GM21526 (cell line): ENCODE measurements at regions not wholly inside any gene's neighbourhood (a gene's known extent, or its start where the extent isn't known, plus 50 kb on each side); places are given as distances from the start of the nearest gene placed in this dataset.
A peak's percentile ranks its signal among the peaks of the same experiment; 100 is the strongest.

Experiments used
- ATAC-seq: cut with Tn5 transposase; IDR thresholded peaks from one replicate; pipeline ENCODE4 v1.9.1; 2021; ENCODE audit warnings: moderate library complexity; ENCODE audit not compliant: unreplicated experiment, low FRiP score

GRCh38 chr11:27195837-27196202 lies 155.2 kb downstream of the BBOX1 start:
- ATAC-seq: no peak

GRCh38 chr11:27194976-27195375 lies 154.4 kb downstream of the BBOX1 start:
- no peak for ATAC-seq

GRCh38 chr11:27193434-27194225 lies 153.0 kb downstream of the BBOX1 start:
- ATAC-seq: no peak

DNA sequence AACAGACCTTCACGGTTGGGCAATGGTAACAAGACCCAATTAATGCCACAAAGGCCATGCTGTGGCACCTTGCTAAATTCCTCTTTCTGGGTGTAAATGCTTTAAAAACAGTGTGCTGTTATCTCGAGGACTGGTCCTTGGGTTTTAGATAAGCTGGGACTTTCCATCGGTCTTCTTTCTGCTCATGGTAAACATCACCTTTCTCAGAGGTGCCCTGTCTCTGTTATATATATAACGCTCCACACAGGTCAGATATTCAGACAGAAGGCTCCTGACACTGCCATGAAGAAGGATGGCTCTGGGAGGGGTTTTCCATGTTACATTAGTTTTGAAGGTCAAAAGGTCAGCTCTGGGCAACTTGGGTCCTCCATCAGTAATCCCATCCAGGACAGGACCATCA lies 151.6 kb downstream of the BBOX1 start:
- no peak for ATAC-seq

DNA sequence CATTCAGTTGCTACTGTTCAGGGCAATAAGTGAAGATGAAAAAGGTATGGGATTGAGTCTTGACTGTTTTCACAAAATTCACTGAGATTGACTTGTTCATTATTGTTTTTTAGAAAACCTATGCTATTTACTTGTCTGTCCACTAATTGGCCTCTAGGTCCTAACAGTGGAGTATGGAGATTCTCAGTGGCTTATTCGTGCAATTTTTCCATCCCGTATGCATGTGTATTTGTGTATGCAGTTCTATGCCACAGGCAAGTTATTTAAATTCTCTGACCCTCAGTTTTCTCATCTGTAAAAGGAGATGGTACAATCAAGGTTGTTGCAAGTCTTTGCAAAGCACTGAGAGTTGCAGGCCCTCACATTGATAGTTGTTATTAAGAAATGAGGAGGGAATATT lies 151.0 kb downstream of the BBOX1 start:
- ATAC-seq: no peak

DNA sequence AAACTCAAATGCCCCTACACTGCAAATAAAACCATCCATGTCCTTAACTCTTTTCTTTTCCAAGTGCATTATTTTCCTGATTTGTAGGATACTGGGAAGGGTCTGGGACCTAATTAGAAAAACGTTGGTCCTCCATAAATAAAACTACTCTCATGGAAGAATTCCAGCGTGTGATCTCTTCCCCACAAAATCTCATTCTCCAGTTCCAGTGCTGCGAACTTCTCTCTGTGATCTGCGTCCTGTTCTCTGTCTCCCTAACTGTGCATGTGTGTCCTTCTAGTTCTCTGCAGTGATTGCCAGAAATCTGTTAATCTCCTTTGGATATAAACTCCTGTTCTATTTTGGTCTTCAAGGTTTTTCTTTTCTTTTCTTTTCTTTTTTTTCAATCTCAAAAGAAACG lies 148.1 kb downstream of the BBOX1 start:
- ATAC-seq: no peak

GRCh38 chr11:27187848-27188621 lies 147.4 kb downstream of the BBOX1 start:
- ATAC-seq: no peak

- no peak for ATAC-seq
Measured at GRCh38 chr11:27187075-27187847, 146.6 kb downstream of the BBOX1 start.

DNA sequence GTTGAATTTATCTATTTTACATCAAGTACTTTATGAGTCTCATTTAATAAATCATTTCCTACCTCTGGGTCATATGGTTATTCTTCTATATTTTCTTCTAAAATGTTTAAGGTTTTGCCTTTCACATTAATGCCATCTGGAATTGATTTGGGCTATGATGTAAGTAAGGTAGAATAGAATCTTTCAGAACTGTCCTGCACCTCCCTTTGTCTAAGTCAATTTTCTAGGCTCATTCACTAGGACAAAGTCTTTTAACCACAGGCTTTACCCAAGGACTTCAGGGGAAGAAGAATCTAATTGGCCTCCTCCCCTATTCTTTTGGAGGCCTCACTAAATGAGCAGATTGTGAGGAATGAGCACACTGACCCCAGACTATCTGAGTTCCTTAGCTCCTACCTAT lies 146.0 kb downstream of the BBOX1 start:
- ATAC-seq: no peak

GRCh38 chr11:27184458-27185312 lies 144.1 kb downstream of the BBOX1 start:
- ATAC-seq: no peak

- peak; percentile 68 for ATAC-seq
Measured at GRCh38 chr11:27183672-27184457, 143.2 kb downstream of the BBOX1 start.

DNA sequence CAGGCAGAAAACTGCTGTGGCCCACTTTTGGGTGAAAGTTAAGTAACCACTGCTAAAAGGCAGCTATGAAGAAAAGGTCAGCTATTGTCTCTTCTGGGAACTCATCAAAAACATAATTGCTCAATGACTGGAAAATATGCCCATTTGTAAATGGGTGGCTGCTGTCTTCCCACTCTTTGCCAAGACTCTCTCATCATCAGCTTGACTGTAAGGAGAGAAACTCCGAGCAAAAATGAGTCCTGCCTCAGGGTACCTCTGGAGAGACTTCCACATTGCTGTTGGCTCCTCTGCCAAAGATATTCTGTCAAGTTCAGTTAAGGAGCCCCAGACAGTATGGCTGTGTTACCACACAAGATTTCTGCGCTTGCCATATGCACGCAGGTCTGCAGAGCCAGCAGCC lies 138.7 kb downstream of the BBOX1 start:
- no peak for ATAC-seq

DNA sequence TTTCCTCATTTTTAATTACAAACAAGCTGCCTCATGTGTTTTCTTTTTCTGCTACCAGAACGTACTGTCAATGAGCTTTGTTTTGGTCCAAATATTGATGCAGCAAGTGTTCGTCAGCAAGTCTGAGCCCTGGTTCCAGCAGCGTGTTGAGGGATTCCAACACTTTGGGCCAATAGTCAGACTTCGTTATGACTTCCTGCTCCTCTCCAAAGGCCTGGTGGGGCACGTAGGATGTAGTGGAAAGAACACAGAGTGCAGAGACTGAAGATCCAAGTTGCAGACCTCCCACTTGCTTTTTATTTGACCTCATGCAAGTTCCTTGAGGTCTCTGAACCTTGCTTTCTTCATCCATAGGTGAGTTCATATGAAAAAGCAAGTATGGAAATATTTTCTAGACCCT lies 138.2 kb downstream of the BBOX1 start:
- ATAC-seq: no peak
